ENCODE measurements at regions not wholly inside any gene's neighbourhood (a gene's known extent, or its start where the extent isn't known, plus 50 kb on each side); places are given as distances from the start of the nearest gene placed in this dataset.

GRCh38 chr5:30108051-30108450, 1085.4 kb upstream of the CDH6 start:
- dilution Hi-C loops (cut with MboI; ENCODE audit: extremely low pct_ligation_motif_present, low sequenced_read_pairs) (no loop called here), intact Hi-C loops (cut with micrococcal nuclease) (no loop called here)

More at GRCh38 chr5:30108051-30108450, 1085.4 kb upstream of the CDH6 start:
- FAIRE-seq (no peak), DNase-seq (ENCODE audit: low read depth, low spot score) (no peak)
- H3K9me1 ChIP-seq (replicated peaks; ENCODE audit: control insufficient read depth, extremely low read depth, insufficient read depth, low read length), result no peaks in the 10 kb centered on the region
- H3K27ac ChIP-seq (ENCODE audit: insufficient read depth, low read depth, low read length), result no peak overlapping the region
- no peaks in the 10 kb centered on the region for H3K79me2 ChIP-seq (ENCODE audit: control insufficient read depth, insufficient read depth, low read length)
- no peak overlapping the region for H3K4me3 ChIP-seq (replicated peaks in 1 of 3; ENCODE audit: insufficient read depth in 1 of 3, low read depth in 1 of 3, low read length in 3 of 3)
- H3K27me3 ChIP-seq (ENCODE audit: control insufficient read depth in 2 of 2, insufficient read depth in 2 of 2, low read length in 2 of 2), result no peaks in the 10 kb centered on the region
- TF ChIP-seq MAX (IDR thresholded peaks at IDR 0.05; ENCODE audit: insufficient read depth, insufficient read length) (no peak), FOS (IDR thresholded peaks at IDR 0.05; ENCODE audit: borderline replicate concordance, insufficient read depth, low read length) (no peak), EZH2 (IDR thresholded peaks at IDR 0.05; ENCODE audit: borderline replicate concordance, low read depth, low read length, severe bottlenecking) (no peak), JUN (IDR thresholded peaks at IDR 0.05; ENCODE audit: borderline replicate concordance, insufficient read depth, insufficient read length, low read depth) (no peak), CTCF (IDR thresholded peaks at IDR 0.05; ENCODE audit: extremely low read depth in 1 of 2, insufficient read depth in 1 of 2, low read depth in 1 of 2, low read length in 2 of 2) (no peak), POLR2AphosphoS5 (IDR thresholded peaks at IDR 0.05; ENCODE audit: insufficient read depth, low read depth, low read length) (no peak)
- no peaks in the 10 kb centered on the region for H4K20me1 ChIP-seq (replicated peaks; ENCODE audit: control insufficient read depth, extremely low read depth, insufficient read depth, low read length)
- no peak overlapping the region for H3K4me2 ChIP-seq (ENCODE audit: insufficient read depth, low read length)
- no TSS peak for BruUV-seq (replicated peaks)
- peaks cover 6% of the 10 kb centered on the region for H3K9me3 ChIP-seq (replicated peaks; ENCODE audit: control insufficient read depth, insufficient read depth, low read length)
- H3K36me3 ChIP-seq (ENCODE audit: control insufficient read depth in 2 of 2, extremely low read depth in 1 of 2, insufficient read depth in 2 of 2, low read length in 2 of 2), result no peaks in the 10 kb centered on the region
- ChIA-PET POLR2A (no interaction called here), CTCF (no interaction called here)
- no peak overlapping the region for H3K9ac ChIP-seq (replicated peaks; ENCODE audit: extremely low read depth, insufficient read depth, low read length)
- no peaks in the 10 kb centered on the region for H3K4me1 ChIP-seq (ENCODE audit: control insufficient read depth, extremely low read depth, insufficient read depth, low read length)
- H2AFZ ChIP-seq (ENCODE audit: low read depth, low read length), result no peak overlapping the region

Data from endothelial cell of umbilical vein (primary cell).